Astrocyte (in vitro differentiated cells and primary cell): ENCODE measurements at regions not wholly inside any gene's neighbourhood (a gene's known extent, or its start where the extent isn't known, plus 50 kb on each side); places are given as distances from the start of the nearest gene placed in this dataset.
"Not testable (repeated sequence)": the region's sequence is repeated elsewhere in the genome, so short reads cannot be mapped to it uniquely, and the experiment has no call there.

Source experiments
- DNase-seq: peaks from one replicate; pipeline ENCODE4 v3.0.0-alpha.2; 2010; ENCODE audit warnings: low read depth
- FAIRE-seq: peaks from 2 replicates; lab custom pipeline; 2011; peaks lifted over from hg19 to GRCh38; lab: Jason Lieb, UNC
- H2AFZ ChIP-seq: 2 replicates; pipeline ENCODE4 v1.6.0; 2012; ENCODE audit warnings: low read depth, low read length, inconsistent platforms
- H3K27ac ChIP-seq: 2 replicates; pipeline ENCODE4 v1.5.1; 2011; ENCODE audit warnings: low read depth, low read length, inconsistent platforms
- H3K27me3 ChIP-seq: 2 replicates; pipeline ENCODE4 v1.6.0; 2011; ENCODE audit warnings: low read length, inconsistent platforms; ENCODE audit not compliant: insufficient read depth
- H3K36me3 ChIP-seq: 2 replicates; pipeline ENCODE4 v1.5.1; 2011; ENCODE audit warnings: low read length, inconsistent platforms; ENCODE audit not compliant: insufficient read depth
- H3K4me1 ChIP-seq: 2 replicates; pipeline ENCODE4 v1.5.1; 2011; ENCODE audit warnings: low read length, inconsistent platforms; ENCODE audit not compliant: insufficient read depth
- H3K4me2 ChIP-seq: 2 replicates; pipeline ENCODE4 v1.6.0; 2012; ENCODE audit warnings: low read length, inconsistent platforms
- H3K4me3 ChIP-seq: 2 replicates; pipeline ENCODE4 v1.5.1; 2011; ENCODE audit warnings: low read depth, mild to moderate bottlenecking, low read length, inconsistent platforms; ENCODE audit not compliant: insufficient read depth
- H3K79me2 ChIP-seq: 2 replicates; pipeline ENCODE4 v1.6.0; 2012; ENCODE audit warnings: mild to moderate bottlenecking, low read length, inconsistent platforms; ENCODE audit not compliant: insufficient read depth
- H3K9ac ChIP-seq: 2 replicates; pipeline ENCODE4 v1.6.0; 2012; ENCODE audit warnings: mild to moderate bottlenecking, low read length, inconsistent platforms
- H3K9me3 ChIP-seq: 2 replicates; pipeline ENCODE4 v1.5.1; 2012; ENCODE audit warnings: low read depth, mild to moderate bottlenecking, low read length, inconsistent platforms; ENCODE audit not compliant: insufficient read depth
- H4K20me1 ChIP-seq: 2 replicates; pipeline ENCODE4 v1.6.0; 2012; ENCODE audit warnings: low read length, inconsistent platforms; ENCODE audit not compliant: insufficient read depth
- H3K27ac Mint-ChIP-seq: one replicate; pipeline ENCODE4 v1.8.0; 2021; ENCODE audit warnings: mild to moderate bottlenecking, mixed read lengths; ENCODE audit not compliant: unreplicated experiment
- H3K27me3 Mint-ChIP-seq: one replicate; pipeline ENCODE4 v1.8.0; 2021; ENCODE audit warnings: low read depth, mixed read lengths; ENCODE audit not compliant: unreplicated experiment
- H3K36me3 Mint-ChIP-seq: one replicate; pipeline ENCODE4 v1.8.0; 2021; ENCODE audit warnings: low read depth, mixed read lengths; ENCODE audit not compliant: unreplicated experiment
- H3K4me1 Mint-ChIP-seq: one replicate; pipeline ENCODE4 v1.8.0; 2021; ENCODE audit warnings: low read depth, mixed read lengths; ENCODE audit not compliant: unreplicated experiment
- H3K4me3 Mint-ChIP-seq: one replicate; pipeline ENCODE4 v1.8.0; 2021; ENCODE audit warnings: mild to moderate bottlenecking, moderate library complexity, mixed read lengths; ENCODE audit not compliant: unreplicated experiment
- H3K9me3 Mint-ChIP-seq: one replicate; pipeline ENCODE4 v1.8.0; 2021; ENCODE audit warnings: mild to moderate bottlenecking, mixed read lengths; ENCODE audit not compliant: unreplicated experiment

DNA sequence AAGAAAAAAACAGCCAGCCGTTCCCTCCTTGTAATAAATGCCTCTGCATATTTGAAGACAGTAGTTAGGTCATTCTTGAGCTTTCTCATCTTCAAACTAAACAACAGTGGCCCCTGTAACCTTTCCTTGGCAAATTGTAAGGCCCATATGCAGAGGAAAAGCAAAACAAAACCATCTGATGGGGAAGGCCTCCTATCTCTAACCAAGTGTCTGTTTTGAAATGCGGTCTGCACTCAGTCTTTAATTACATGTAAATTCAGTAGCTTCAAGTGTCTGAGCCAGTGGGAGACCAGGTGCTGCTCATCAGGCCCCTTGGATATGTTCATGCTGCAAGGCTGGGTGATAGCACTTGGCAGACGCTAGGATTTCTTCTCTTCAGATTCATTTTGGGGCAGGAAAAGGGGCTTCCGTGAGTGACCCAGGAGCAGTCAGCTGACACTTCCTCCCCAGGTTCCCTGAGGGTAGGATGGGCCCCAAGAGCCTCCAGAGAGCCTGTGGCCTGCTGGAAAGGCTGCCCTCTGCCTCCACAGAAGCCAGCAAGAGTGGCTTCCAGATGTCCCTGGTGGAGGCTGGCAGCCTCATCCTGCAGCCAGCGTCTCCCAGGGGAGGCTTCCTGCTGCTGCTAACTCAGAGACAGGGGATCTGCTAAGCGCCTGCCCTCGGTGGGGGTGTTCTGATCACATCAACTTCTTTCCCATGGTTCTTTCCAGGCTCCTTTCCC lies 60.2 kb upstream of the PLGLB2 start:
- not testable (repeated sequence) for H3K4me1 Mint-ChIP-seq, H3K36me3 Mint-ChIP-seq, H3K27ac ChIP-seq, DNase-seq, H3K27me3 ChIP-seq, H3K27me3 Mint-ChIP-seq, H3K4me2 ChIP-seq, H2AFZ ChIP-seq, H3K4me1 ChIP-seq, H3K27ac Mint-ChIP-seq, H3K9ac ChIP-seq, H3K9me3 ChIP-seq, H3K4me3 Mint-ChIP-seq, H4K20me1 ChIP-seq, H3K9me3 Mint-ChIP-seq, FAIRE-seq, H3K36me3 ChIP-seq, H3K79me2 ChIP-seq, H3K4me3 ChIP-seq

DNA sequence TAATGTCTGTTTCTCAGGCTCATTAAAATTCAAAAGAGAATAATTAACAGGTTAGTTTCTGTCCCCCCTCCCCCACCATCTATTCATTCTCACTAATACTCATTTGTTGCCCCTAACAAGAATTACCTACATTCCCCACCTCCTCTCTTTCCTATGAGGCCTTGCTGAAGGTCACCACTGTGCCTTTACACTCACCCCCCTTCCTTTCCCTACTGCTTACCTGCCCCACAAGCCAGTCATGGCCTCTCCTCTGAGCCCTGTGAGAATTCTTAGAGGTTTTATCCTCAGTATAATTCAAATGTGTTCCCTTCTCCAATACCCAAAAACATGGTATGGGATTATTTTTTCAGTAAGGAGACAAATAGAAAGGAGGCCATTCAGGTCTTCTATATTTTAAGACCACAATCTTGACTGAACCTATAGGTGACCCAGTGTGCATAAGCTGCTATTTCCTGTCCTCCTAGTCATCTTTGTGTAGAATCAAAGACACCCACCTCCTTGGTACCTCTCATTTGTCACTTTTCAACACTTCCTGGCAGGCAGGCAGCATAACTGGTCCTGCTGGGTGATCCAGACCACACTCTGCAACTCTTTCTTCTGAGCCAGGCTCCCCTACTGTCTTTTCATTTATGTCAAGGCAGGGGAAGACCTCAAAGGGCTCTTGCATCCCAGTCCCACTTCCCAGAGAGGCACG lies 55.8 kb upstream of the PLGLB2 start:
- not testable (repeated sequence) for H3K9me3 ChIP-seq, H3K27ac ChIP-seq, H3K79me2 ChIP-seq, H3K9ac ChIP-seq, H3K9me3 Mint-ChIP-seq, H3K4me3 ChIP-seq, FAIRE-seq, H3K4me3 Mint-ChIP-seq, H3K4me1 ChIP-seq, H3K27ac Mint-ChIP-seq, H2AFZ ChIP-seq, H4K20me1 ChIP-seq, H3K36me3 Mint-ChIP-seq, H3K27me3 Mint-ChIP-seq, DNase-seq, H3K27me3 ChIP-seq, H3K4me1 Mint-ChIP-seq, H3K4me2 ChIP-seq, H3K36me3 ChIP-seq

DNA sequence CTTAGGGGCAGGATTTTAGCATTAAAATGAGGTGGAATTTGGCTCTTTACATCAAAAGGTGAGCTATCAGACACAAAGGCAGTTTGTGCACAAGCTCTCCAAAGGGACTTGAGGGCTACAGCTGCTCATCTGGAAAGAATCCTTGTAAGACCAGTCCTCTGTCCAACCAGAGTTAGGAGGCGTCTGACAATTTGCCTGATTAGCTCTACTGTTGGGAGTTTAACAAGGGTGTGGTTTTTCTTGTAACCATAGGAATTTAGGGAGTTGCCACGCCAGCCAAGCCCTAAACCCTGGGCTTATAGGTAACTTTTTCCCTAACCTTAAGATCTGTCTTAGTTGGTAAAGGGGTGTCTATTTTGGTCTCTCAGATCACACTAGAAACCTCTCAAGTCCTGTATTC lies 55.0 kb upstream of the PLGLB2 start:
- FAIRE-seq, H3K27ac Mint-ChIP-seq, H3K4me3 ChIP-seq, H3K4me3 Mint-ChIP-seq, H3K9ac ChIP-seq, H3K79me2 ChIP-seq, H3K27me3 Mint-ChIP-seq, H3K4me1 ChIP-seq, H3K9me3 ChIP-seq, H3K36me3 ChIP-seq, H3K36me3 Mint-ChIP-seq, H2AFZ ChIP-seq, H3K27ac ChIP-seq, H3K4me1 Mint-ChIP-seq, H3K27me3 ChIP-seq, H3K9me3 Mint-ChIP-seq, H3K4me2 ChIP-seq, H4K20me1 ChIP-seq: not testable (repeated sequence)
- peak; percentile 6 for DNase-seq

DNA sequence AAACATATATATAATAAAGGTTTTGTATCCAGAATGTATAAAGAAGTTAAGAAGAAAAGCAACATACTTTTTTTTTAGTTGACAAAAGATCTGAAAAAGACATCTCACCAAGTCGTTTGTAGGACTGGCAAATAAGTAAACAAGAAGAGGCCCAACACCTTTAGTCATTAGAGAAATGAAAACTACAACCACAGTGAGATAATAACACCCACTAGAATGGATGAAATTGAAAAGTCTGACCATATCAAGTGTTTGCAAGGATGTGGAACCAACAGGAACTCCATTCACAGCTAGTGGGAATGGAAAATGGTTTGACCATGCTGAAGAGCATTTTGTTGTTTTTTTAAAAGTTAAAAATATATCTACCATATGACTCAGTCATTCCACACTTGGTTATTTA lies 54.0 kb upstream of the PLGLB2 start:
- H3K36me3 ChIP-seq, H3K9me3 Mint-ChIP-seq, H4K20me1 ChIP-seq, H3K27me3 Mint-ChIP-seq, H2AFZ ChIP-seq, H3K27me3 ChIP-seq, H3K27ac ChIP-seq, H3K4me1 Mint-ChIP-seq, H3K4me3 ChIP-seq, DNase-seq, H3K79me2 ChIP-seq, H3K36me3 Mint-ChIP-seq, H3K9ac ChIP-seq, H3K4me1 ChIP-seq, H3K9me3 ChIP-seq, H3K4me2 ChIP-seq, H3K4me3 Mint-ChIP-seq, H3K27ac Mint-ChIP-seq: not testable (repeated sequence)
- peak; percentile 52 for FAIRE-seq

DNA sequence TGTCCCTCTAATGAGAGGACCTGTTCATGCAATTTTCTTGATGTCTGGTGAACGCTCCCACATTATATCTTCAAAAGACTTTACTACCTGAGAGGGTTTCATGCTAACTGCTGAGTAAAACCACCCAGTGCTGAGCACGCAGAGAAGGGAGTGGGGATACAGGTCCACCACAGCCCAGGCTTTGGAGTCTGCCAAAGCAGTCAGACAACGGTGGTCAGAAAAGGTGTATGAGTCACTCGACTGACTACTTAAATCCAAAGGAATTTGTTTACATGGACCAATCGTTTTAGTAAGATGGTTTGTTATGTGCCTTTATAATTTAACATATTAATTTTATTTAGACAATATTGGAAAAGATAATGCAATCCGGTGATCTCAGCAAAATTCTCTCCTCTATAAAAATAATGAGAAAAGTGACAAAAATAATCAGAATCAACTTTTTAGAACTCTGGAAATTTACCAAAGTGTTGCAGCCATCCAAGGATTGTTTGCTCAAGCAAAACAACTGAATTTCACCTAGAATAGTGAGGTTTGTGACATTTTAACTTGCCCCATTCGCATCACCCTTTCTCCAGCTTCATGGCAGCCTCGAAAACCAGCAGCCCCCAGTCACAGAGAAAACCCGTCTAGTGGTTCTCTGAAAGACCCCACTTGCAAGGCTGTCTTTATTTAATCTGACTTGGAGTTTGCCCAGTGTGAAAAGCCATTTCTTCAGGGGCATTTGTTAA lies 52.1 kb upstream of the PLGLB2 start:
- H3K79me2 ChIP-seq, H3K9me3 ChIP-seq, H3K4me3 Mint-ChIP-seq, H3K27ac Mint-ChIP-seq, H3K9ac ChIP-seq, H2AFZ ChIP-seq, H3K27me3 ChIP-seq, H3K9me3 Mint-ChIP-seq, H3K4me3 ChIP-seq, FAIRE-seq, H3K36me3 ChIP-seq, H4K20me1 ChIP-seq, H3K27me3 Mint-ChIP-seq, H3K4me1 Mint-ChIP-seq, H3K27ac ChIP-seq, H3K4me2 ChIP-seq, H3K36me3 Mint-ChIP-seq, H3K4me1 ChIP-seq: not testable (repeated sequence)
- DNase-seq, result peak; percentile 78
